Coronary artery (tissue), 2 donors: ENCODE measurements at regions not wholly inside any gene's neighbourhood (a gene's known extent, or its start where the extent isn't known, plus 50 kb on each side); places are given as distances from the start of the nearest gene placed in this dataset.
"Not testable (repeated sequence)": the region's sequence is repeated elsewhere in the genome, so short reads cannot be mapped to it uniquely, and the experiment has no call there.

Source experiments
- DNase-seq: peaks from one replicate; pipeline ENCODE4 v3.0.0-alpha.2; 2017; ENCODE audit warnings: low spot score
- H3K27ac ChIP-seq, 2 donors: fragments of 200-600 bp; sonication (generic); one replicate each; pipeline ENCODE4 v1.5.1; 2016 to 2019
- H3K4me3 ChIP-seq: fragments of 200-600 bp; sonication (generic); 2 replicates; pipeline ENCODE4 v1.5.1; 2016; ENCODE audit warnings: mild to moderate bottlenecking, moderate library complexity
- CTCF ChIP-seq: fragments of 200-600 bp; sonication (generic); IDR thresholded peaks from one replicate; pipeline ENCODE4 v1.5.1; 2019; ENCODE audit warnings: antibody characterized with exemption

- Histone ChIP-seq H3K27ac (no peak overlapping the region), H3K4me3 (no peak overlapping the region)
- no peak for DNase-seq
- TF ChIP-seq CTCF, result no peak
These were observed 283.2 kb upstream of the CELF2 start for GRCh38 chr10:10734356-10735064.

- no peak for TF ChIP-seq CTCF
These were observed 272.4 kb upstream of the CELF2 start for GRCh38 chr10:10745291-10745690.

GRCh38 chr10:10755490-10755889 is 262.2 kb upstream of the CELF2 start:
- no peak for DNase-seq
- Histone ChIP-seq H3K27ac (no peak overlapping the region), H3K4me3 (no peak overlapping the region)
- no peak for TF ChIP-seq CTCF

More at GRCh38 chr10:10745291-10745690, 272.4 kb upstream of the CELF2 start:
- DNase-seq, result no peak
- Histone ChIP-seq H3K27ac (no peak overlapping the region), H3K4me3 (no peak overlapping the region)

GRCh38 chr10:10758306-10758705 is 259.4 kb upstream of the CELF2 start:
- no peak for TF ChIP-seq CTCF
- no peak for DNase-seq
- Histone ChIP-seq H3K4me3 (no peak overlapping the region), H3K27ac (no peak overlapping the region)

GRCh38 chr10:10759806-10760205 is 257.9 kb upstream of the CELF2 start:
- H3K4me3 ChIP-seq, H3K27ac ChIP-seq, DNase-seq: not testable (repeated sequence)

- Histone ChIP-seq H3K27ac (no peak overlapping the region), H3K4me3 (no peak overlapping the region)
- no peak for DNase-seq
- no peak for TF ChIP-seq CTCF
These were observed 252.7 kb upstream of the CELF2 start for GRCh38 chr10:10765017-10765416.

GRCh38 chr10:10772411-10772810 is 245.3 kb upstream of the CELF2 start:
- H3K27ac ChIP-seq, result no peak overlapping the region
- TF ChIP-seq CTCF, result no peak
- DNase-seq, result no peak
- no peak overlapping the region for H3K4me3 ChIP-seq
